GM23248 (cell line): ENCODE measurements at regions not wholly inside any gene's neighbourhood (a gene's known extent, or its start where the extent isn't known, plus 50 kb on each side); places are given as distances from the start of the nearest gene placed in this dataset.

Experiments
- EZH2 ChIP-seq: fragments of 200-600 bp; sonication (generic); IDR thresholded peaks from 2 replicates; pipeline ENCODE4 v1.6.1; 2018; ENCODE audit warnings: antibody characterized with exemption, mild to moderate bottlenecking; ENCODE audit not compliant: insufficient read depth, poor library complexity, severe bottlenecking
- EZH2phosphoT487 ChIP-seq: fragments of 200-600 bp; sonication (generic); IDR thresholded peaks from 2 replicates; pipeline ENCODE4 v1.6.1; 2018; ENCODE audit warnings: antibody characterized with exemption, moderate library complexity, mild to moderate bottlenecking, low read depth; ENCODE audit not compliant: insufficient read depth

DNA sequence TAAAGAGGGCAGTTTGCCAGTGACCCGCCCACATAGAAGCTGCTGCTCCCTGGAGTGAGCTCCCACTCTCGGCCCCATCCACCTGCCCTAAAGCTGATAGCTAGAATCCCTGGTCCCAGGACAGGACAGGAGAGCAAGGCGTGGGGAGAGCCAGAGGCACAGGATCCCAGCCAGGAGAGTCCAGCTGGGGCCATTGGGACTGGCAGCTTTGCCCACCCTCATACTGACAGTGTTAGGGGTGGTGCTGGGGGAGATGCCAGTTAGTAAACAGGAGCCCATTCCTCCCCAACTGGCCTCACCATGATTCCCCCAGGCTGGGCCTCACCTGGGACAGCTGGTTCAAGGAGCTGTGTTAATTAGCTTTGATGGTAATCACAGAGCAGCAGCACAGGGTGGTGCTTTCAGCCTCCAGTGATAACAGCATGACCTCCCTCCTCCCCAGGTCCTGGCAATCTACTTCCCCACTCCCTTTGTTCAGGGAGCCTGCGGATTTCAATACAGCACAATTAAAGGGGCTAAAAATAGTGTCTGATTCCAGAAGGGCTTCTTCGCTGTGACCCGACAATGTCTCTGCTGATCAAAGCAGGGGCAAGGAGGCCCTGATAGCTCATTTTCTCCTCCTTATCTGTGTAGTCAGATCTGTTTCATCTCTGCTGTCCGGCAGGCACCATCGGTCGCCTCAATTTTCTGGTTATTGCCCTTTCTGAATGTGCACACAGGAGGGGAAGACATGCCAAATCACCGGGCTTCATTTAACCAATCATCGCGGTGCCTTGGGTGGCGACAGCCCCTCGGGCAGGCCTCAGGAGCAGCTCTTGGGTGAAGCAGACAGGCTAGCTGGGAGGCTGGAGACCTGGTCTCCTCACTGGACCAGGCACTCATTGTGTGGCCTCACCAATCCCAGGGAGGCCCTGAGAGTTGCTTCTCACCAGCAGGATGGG lies 119.9 kb upstream of the TEX51 start:
- TF ChIP-seq EZH2phosphoT487: no peak
- TF ChIP-seq EZH2: no peak
